C4-2B (cell line): ENCODE measurements at regions not wholly inside any gene's neighbourhood (a gene's known extent, or its start where the extent isn't known, plus 50 kb on each side); places are given as distances from the start of the nearest gene placed in this dataset.

Experiments used
- H3K27ac ChIP-seq: fragments of 450-650 bp; 2 replicates; pipeline ENCODE4 v1.5.1; 2017
- CTCF ChIP-seq: fragments of 450-650 bp; conservative IDR thresholded peaks from 2 replicates; pipeline ENCODE4 v1.5.1; 2017; ENCODE audit warnings: mild to moderate bottlenecking
- ZFX ChIP-seq: fragments of 450-650 bp; IDR thresholded peaks from 2 replicates; pipeline ENCODE4 v1.6.1; 2017

- TF ChIP-seq CTCF (no peak), ZFX (no peak)
- H3K27ac ChIP-seq, result no peak overlapping the region
Observed at GRCh38 chr22:27543460-27543859, 258.1 kb downstream of the MN1 start.

GRCh38 chr22:27545085-27545484, 256.5 kb downstream of the MN1 start:
- no peak for TF ChIP-seq ZFX
- no peak for TF ChIP-seq CTCF
- no peak overlapping the region for H3K27ac ChIP-seq

- TF ChIP-seq CTCF (no peak), ZFX (no peak)
- H3K27ac ChIP-seq, result no peak overlapping the region
Observed at GRCh38 chr22:27546157-27546935, 255.2 kb downstream of the MN1 start.

- no peak overlapping the region for H3K27ac ChIP-seq
- TF ChIP-seq ZFX (no peak), CTCF (no peak)
Observed at GRCh38 chr22:27551402-27551801, 250.2 kb downstream of the MN1 start.

- TF ChIP-seq ZFX (no peak), CTCF (no peak)
- H3K27ac ChIP-seq, result no peak overlapping the region
Observed at GRCh38 chr22:27552176-27552575, 249.4 kb downstream of the MN1 start.

GRCh38 chr22:27552863-27553262, 248.7 kb downstream of the MN1 start:
- no peak overlapping the region for H3K27ac ChIP-seq
- TF ChIP-seq CTCF (no peak), ZFX (no peak)

GRCh38 chr22:27554106-27554811, 247.3 kb downstream of the MN1 start:
- no peak overlapping the region for H3K27ac ChIP-seq
- TF ChIP-seq ZFX (no peak), CTCF (no peak)
